ENCODE measurements at regions not wholly inside any gene's neighbourhood (a gene's known extent, or its start where the extent isn't known, plus 50 kb on each side); places are given as distances from the start of the nearest gene placed in this dataset.

DNA sequence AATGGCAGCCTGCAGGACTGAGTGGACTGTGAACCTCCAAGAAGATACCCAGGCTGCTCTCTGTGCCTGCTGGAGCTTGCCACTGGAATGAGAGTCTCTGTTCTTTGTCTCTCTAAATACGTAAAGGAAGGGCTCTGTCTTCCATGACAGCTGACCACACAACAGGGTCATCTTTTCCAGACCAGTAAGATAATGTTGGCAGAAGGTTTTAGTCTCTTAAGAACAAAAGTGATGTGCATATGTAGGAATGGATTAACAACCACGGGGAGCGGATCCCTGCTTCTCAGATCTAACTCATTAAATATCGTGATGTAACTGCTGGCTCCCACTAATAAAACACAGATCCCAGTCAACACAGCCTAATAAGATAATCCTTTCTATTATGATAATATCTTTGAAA, 67.5 kb downstream of the MAP10 start:
- DNase-seq (ENCODE audit: low spot score) (no peak), ATAC-seq (ENCODE audit: low FRiP score) (no peak)

DNA sequence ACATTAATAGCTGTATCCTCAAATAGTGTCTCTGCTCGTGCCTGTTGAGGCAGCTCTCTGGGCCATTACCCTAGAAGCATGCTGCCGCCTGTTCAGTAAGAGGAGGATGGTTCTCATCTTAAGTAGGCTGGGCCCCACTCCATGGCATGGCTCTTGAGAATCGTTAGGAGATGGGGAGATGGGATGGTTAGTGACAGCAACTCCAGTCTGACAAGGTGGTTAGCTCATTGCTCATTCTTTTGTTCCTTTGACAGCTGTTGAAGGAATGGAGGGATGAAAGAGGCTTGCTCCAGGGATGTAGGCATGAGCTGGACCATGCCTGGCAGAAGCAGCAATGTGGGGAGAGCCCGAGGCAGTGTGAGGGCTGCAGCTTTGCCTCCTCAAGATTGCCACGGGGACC, 68.2 kb downstream of the MAP10 start:
- ATAC-seq (ENCODE audit: low FRiP score) (no peak), DNase-seq (ENCODE audit: low spot score) (no peak)
- TF ChIP-seq, protein P1, sequence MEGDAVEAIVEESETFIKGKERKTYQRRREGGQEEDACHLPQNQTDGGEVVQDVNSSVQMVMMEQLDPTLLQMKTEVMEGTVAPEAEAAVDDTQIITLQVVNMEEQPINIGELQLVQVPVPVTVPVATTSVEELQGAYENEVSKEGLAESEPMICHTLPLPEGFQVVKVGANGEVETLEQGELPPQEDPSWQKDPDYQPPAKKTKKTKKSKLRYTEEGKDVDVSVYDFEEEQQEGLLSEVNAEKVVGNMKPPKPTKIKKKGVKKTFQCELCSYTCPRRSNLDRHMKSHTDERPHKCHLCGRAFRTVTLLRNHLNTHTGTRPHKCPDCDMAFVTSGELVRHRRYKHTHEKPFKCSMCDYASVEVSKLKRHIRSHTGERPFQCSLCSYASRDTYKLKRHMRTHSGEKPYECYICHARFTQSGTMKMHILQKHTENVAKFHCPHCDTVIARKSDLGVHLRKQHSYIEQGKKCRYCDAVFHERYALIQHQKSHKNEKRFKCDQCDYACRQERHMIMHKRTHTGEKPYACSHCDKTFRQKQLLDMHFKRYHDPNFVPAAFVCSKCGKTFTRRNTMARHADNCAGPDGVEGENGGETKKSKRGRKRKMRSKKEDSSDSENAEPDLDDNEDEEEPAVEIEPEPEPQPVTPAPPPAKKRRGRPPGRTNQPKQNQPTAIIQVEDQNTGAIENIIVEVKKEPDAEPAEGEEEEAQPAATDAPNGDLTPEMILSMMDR (IDR thresholded peaks at IDR 0.05), result no peak

More for the DNA sequence above, 67.5 kb downstream of the MAP10 start:
- TF ChIP-seq, protein P1 (IDR thresholded peaks at IDR 0.05), result no peak

DNA sequence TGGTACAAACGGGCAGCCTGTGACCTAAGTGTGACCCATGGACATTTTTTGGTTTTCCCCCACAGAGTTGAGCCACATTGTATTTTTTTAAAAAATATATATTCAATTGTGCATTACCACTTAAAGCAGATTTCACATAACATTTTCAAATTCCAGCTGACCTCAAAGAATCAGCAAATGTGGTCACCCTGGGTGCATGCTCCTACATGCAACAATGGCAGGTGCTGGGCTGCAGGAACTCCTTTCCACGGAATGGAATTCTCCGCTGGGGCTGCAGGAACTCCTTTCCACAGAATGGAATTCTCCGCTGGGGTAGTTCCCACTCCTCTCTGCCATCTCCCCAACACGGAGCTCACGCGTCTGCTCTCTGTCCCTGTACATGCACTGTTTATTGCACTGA, 68.7 kb downstream of the MAP10 start:
- TF ChIP-seq, protein P1 (IDR thresholded peaks at IDR 0.05), result no peak
- no peak for ATAC-seq (ENCODE audit: low FRiP score)
- no peak for DNase-seq (ENCODE audit: low spot score)

DNA sequence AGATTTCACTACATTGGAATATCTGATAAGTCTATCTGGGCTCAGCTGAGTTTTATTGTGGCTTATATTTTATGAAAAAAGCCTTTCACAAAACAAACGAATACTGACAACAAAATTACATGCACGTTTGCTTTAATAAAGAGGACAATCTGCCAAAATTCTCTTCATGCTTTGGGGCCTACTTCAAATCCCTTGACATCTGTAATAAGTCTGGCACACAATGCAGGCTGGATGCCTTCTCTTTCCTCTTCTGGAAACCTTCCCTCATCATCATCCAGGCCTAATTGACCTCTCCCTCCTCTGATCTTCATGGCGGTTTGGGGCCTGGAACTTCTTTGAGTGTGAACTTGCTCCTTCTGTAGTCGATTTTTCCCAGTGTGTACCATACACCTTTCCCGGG, 70.3 kb downstream of the MAP10 start:
- no peak for ATAC-seq (ENCODE audit: low FRiP score)
- TF ChIP-seq, protein P1 (IDR thresholded peaks at IDR 0.05), result no peak
- no peak for DNase-seq (ENCODE audit: low spot score)

DNA sequence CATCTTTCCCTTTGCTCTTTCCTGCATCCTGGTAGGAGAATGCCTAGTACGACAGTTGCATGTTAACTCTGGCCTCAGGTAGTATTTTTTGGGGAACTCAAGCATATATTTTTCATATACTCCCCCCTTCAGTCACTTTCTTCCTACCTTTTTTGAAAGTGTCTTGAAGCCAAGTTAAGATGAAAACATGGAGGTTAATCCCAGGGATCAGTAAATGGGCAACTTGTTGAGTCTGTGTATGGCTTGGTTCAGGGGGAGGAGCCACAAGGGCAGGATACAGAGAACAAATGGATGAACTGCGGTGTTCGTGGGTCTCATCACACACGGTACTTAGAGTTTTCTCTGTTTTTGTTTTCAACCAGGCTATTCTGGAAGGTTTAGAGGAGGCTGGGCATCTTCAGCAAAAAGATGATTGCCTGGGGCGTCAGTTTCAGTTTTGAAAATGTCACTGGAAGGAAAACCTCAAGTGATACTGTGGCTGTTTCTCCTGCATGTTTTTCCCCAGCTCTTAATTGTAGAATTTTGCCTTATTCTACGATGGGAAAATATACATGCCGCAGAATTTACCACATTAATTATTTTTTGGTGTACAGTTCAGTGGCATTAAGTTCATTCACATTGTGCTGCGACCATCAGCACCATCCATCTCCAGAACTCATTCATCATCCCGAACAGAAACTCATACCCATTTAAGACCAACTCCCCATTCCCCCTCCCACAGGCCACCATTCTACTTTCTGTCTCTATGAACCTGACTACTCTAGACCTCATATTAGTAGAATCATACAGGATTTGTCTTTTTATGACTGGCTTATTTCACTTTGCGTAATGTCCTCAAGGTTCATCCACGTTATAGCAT, 71.5 kb downstream of the MAP10 start:
- ATAC-seq (ENCODE audit: low FRiP score), result no peak
- no peak for DNase-seq (ENCODE audit: low spot score)
- TF ChIP-seq, protein P1 (IDR thresholded peaks at IDR 0.05), result no peak

DNA sequence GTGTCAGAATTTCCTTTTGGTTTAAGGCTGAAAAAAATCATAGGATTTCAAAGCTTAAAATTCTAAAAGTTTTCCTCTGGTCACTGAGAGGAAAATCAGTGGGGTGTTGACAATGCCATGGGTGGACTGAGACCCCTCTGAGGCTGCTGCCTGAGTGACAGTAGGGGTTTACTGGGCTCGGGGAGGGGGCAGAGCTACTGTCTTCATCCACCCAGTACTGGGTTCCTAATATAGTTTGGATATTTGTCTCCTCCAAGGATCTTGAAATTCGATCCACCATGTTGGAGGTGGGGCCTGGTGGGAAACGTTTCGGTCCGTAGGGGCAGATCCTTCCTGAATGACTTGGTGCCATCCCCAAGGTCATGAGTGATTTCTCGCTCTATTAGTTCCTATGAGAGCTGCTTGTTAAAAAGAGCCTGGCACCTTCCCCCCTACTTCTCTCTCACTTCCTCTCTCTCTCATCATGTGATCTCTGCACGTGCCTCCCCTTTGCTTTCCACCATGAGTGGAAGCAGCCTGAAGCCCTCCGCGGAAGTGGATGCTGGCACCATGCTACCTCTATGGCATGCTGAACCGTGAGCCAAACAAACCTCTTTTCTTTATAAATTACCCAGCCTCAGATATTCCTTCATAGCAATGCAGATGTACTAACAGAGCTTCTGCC, 72.3 kb downstream of the MAP10 start:
- ATAC-seq (ENCODE audit: low FRiP score), result no peak
- TF ChIP-seq, protein P1 (IDR thresholded peaks at IDR 0.05), result no peak
- no peak for DNase-seq (ENCODE audit: low spot score)
